Vagina (tissue), 2 donors: ENCODE measurements at regions not wholly inside any gene's neighbourhood (a gene's known extent, or its start where the extent isn't known, plus 50 kb on each side); places are given as distances from the start of the nearest gene placed in this dataset.

Experiments
- CTCF ChIP-seq, 3 experiments: fragments of 450-650 bp in 2 of 3; fragments of 200-600 bp in 1 of 3; sonication (generic) in 1 of 3; IDR thresholded peaks; one replicate each; pipeline ENCODE4 v1.5.1; 2017 to 2019; ENCODE audit warnings: antibody characterized with exemption in 3 of 3, mild to moderate bottlenecking in 2 of 3, moderate library complexity in 2 of 3
- POLR2A ChIP-seq, 2 donors: fragments of 450-650 bp; IDR thresholded peaks; one replicate each; pipeline ENCODE4 v1.6.1; 2017; ENCODE audit warnings: antibody characterized with exemption in 2 of 2, mild to moderate bottlenecking in 2 of 2, moderate library complexity in 2 of 2
- POLR2AphosphoS5 ChIP-seq, 2 donors: sonication (generic); formaldehyde crosslinking; IDR thresholded peaks; one replicate each; pipeline ENCODE4 v1.9.0; 2017; ENCODE audit warnings: antibody characterized with exemption in 2 of 2, mild to moderate bottlenecking in 2 of 2, low read depth in 1 of 2; ENCODE audit not compliant: insufficient read depth in 1 of 2

- TF ChIP-seq CTCF (IDR thresholded peaks at IDR 0.05) = no peak
- no peak for TF ChIP-seq POLR2AphosphoS5 (IDR thresholded peaks at IDR 0.05; ENCODE audit: insufficient read depth in 1 of 2, low read depth in 1 of 2)
- no peak for TF ChIP-seq POLR2A (IDR thresholded peaks at IDR 0.05)
Observed at GRCh38 chr2:60302377-60303126, 250.9 kb downstream of the BCL11A start.
